NCI-H460 (cell line): ENCODE measurements at regions not wholly inside any gene's neighbourhood (a gene's known extent, or its start where the extent isn't known, plus 50 kb on each side); places are given as distances from the start of the nearest gene placed in this dataset.
"Not testable (repeated sequence)": the region's sequence is repeated elsewhere in the genome, so short reads cannot be mapped to it uniquely, and the experiment has no call there.

Source experiments
- DNase-seq: peaks from one replicate; pipeline ENCODE4 v3.0.0-alpha.2; 2016; ENCODE audit warnings: low read depth; ENCODE audit errors: extremely low read depth

GRCh38 chr10:64528294-64529002 is 1007.2 kb downstream of the REEP3 start:
- DNase-seq, result no peak

GRCh38 chr10:64529003-64529350 is 1007.8 kb downstream of the REEP3 start:
- no peak for DNase-seq

GRCh38 chr10:64534616-64535015 is 1013.4 kb downstream of the REEP3 start:
- no peak for DNase-seq

DNA sequence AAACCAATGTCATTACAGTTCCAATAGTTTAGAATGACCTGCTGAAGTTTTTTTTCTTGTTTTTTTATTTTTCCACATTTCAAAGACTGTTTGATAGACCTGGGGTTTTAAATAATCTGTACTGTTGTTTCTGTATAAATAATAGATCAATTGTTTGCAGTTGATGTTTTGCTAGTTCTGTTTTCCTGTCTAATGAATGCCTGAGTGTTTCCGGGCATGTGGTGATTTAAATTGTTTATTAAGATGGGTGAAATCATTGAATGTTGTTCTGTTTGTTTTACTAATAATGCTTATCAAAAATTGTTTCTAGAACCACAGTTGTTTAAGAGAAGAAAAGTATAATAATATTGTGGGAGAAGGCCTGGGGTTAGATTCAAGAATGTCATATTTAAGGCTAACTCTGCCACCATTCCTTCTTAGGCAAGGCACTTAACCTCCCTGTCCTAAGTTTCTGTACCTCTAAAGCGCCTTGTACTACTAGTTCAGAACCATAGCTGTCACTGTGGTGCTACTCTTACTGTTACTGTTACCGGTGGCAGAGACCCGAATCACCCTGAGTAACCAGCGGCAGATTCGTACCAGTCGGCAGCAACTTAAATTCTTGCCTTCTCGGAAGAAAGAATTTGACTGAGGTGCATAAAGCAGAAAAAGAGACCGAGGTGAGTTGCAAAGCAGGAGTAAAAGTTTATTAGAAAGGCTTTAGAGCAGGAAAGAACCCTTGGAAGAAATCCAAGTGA is 1014.1 kb downstream of the REEP3 start:
- DNase-seq, result no peak

DNA sequence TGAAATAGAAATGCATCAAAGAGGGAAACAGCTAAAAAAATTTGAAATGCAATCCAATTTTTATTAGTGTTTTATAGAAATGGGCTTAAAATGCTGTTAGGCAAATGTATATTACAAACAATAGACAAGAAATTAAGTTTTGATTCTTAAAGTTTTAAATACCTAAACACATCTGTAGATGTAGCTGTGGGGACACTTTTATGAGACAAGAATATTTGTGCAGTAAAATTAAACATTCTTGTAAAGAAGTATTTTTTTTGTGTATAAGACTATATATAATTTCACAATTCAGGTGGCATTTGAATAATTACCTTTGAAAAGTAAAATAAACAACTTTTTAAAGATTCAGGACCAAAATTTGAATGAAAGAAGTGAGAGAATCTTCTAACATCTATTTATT is 1015.9 kb downstream of the REEP3 start:
- no peak for DNase-seq

- DNase-seq, result no peak
Observed at GRCh38 chr10:64537928-64538327, 1016.7 kb downstream of the REEP3 start.

- DNase-seq, result no peak
Observed at GRCh38 chr10:64546073-64546472, 1024.9 kb downstream of the REEP3 start.

- no peak for DNase-seq
Observed at GRCh38 chr10:64547168-64547567, 1026.0 kb downstream of the REEP3 start.

GRCh38 chr10:64555666-64556065 is 1034.5 kb downstream of the REEP3 start:
- no peak for DNase-seq

DNA sequence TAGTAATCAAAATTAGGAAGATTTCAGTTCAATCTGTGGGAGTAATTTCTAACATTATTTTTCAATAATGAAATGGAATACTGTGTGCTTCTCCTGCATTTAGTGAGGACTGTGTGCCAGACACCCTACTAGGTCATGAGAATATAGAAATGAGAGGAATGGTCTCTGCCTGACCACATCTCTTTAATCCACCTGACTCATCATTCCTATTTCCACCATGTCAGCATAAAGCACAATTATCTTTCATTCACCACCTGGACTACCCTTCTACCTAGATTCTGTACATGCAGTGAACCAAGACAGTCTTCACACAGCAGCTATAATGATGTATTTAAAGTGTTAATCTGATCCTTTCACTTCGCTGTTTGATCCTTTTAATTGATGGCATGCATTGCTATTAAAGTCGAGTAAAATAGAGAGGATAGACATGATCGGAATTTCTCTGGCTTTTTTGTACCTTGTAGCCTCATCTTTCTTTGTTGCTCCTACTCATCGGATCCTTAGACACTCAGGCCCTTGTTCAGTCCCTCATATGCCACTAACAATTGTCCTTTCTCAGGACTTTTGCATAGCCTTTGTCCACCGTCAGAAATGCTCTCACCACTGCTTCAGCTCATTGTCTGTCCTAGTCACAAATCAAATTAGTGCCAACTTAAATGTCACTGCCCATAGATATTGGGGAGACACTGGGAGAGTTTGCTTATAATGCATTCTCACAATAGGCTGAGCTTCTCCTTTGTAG is 1037.1 kb downstream of the REEP3 start:
- no peak for DNase-seq

- DNase-seq, result no peak
Observed at GRCh38 chr10:64571056-64571455, 1049.9 kb downstream of the REEP3 start.

DNA sequence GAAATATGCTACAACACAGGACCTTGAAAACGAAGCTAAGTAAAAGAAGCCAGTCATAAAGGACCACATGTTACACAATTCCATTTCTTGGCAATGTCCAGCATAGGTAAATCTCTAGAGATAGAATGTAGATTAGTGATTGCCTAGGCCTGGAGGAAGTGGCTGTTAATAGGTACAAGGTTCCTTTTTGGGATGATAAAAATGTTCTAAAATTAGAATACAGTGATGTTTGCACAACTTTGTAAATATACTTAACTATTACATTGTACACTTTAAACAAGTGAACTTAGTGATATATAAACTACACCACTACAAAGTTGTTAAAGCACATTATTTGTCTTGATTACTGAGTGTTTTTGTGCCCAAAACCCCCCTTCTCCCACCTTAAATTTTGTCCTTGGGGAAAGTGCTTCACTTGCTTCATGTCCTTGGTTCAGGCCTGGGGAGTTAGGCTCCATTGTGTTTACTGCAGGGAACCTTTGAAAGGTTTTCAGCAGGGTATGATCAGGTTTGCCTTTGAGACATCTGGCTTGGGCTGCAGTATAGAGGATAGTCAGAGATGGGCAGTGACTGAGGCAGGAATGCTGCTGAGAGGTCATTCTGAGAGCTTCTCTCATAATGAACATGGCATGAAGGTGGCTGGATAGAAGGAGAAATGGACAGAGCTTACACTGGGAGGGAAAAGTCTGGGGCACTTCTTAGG is 1052.6 kb downstream of the REEP3 start:
- no peak for DNase-seq

- DNase-seq, result no peak
Observed at GRCh38 chr10:64574371-64574770, 1053.2 kb downstream of the REEP3 start.

DNA sequence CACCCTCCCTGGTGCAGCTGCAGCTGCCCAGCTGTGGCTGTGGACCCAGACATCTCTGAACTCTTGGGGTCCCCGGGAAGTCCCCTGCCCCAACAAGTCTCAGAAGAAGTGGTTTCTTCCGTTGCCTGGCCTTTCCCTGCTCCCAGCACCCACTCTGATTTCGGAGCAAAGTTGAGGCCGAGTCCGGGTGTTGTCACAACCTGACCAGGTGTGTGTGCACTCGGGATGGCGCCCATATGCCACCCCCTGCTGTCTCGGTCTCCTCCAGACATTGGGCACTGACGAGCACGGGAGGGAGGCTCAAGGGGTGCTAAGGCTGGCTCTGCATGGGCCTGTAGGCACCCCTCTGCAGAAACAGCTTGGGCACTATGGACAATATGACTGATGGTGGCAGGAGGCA is 1055.3 kb downstream of the REEP3 start:
- no peak for DNase-seq

GRCh38 chr10:64578757-64579156 is 1057.6 kb downstream of the REEP3 start:
- not testable (repeated sequence) for DNase-seq

- no peak for DNase-seq
Observed at GRCh38 chr10:64586934-64587503, 1065.8 kb downstream of the REEP3 start.

DNA sequence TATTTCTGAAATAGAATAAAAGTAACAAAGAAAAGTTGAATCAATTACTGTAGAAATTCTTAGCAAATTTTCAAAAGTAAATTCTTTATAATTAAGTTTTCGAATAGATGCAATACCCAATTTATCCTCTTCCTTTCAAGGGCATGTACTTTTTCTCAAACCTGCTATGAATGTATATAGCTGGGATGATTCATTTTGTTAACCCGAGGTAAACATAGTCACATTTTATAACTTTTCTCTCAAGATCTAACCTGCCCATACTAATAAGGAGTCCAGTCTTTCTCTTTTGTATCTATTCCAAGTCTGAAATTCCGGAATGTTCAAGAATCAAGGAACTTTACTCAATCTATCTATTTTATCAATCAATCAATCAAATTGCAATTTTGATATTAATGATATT is 1072.9 kb downstream of the REEP3 start:
- DNase-seq, result no peak

GRCh38 chr10:64598600-64598999 is 1077.4 kb downstream of the REEP3 start:
- DNase-seq, result no peak

DNA sequence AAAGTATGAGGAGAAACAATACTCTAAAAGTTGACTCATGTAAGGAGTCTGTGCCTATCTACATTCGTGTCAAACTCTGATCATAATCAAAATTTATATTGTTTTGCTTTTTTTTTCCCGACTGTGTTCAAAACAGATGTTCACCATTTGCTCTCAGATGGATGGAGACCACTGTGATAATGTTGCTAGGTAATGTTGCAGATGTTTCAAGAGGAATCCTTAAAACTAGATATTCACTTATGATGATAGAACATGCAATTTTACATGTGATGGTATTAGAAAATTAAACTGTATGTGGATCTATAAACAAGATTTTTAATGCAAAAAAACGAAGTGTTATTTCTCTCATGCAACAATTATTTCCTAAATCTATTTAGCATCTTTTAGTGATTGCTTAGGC is 1080.1 kb downstream of the REEP3 start:
- DNase-seq, result no peak

GRCh38 chr10:64617085-64617484 is 1095.9 kb downstream of the REEP3 start:
- DNase-seq, result no peak

DNA sequence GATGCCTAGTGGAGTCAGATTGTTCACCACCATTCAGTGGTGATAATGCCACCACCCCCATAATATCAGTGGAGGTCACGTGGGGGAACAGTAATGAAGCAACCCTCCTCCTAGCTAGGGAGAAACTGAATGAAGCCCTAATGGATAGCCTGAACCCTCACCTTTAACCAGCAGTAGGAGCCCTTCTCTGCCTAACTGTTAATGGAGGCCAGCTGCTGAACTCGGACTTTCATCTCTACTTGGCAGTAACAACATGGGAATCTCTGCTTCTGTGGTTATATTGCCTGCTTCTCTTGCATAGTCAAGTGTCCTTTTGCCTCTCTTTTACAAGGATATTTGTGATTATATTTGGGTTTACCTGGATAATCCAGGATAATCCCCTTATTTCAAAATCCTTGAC is 1097.9 kb downstream of the REEP3 start:
- DNase-seq, result no peak
